ENCODE measurements at regions not wholly inside any gene's neighbourhood (a gene's known extent, or its start where the extent isn't known, plus 50 kb on each side); places are given as distances from the start of the nearest gene placed in this dataset.

- TF ChIP-seq CTCF (IDR thresholded peaks at IDR 0.05) (no peak), EZH2phosphoT487 (IDR thresholded peaks at IDR 0.05) (no peak)
Observed at GRCh38 chr18:56173542-56174220, 464.7 kb downstream of the TXNL1 start.
